CD4-positive, alpha-beta T cell (primary cell): ENCODE measurements at regions not wholly inside any gene's neighbourhood (a gene's known extent, or its start where the extent isn't known, plus 50 kb on each side); places are given as distances from the start of the nearest gene placed in this dataset.

Source experiments
- ATAC-seq: fragments of 200-7000 bp; cut with Tn5 transposase; one replicate; pipeline ENCODE4 v1.10.0; 2022; ENCODE audit warnings: mild to moderate bottlenecking; ENCODE audit not compliant: poor library complexity
- CTCF ChIA-PET: fragments of 350-600 bp; sonication (Branson Sonifier 250); formaldehyde crosslinking; loops from one replicate; lab custom pipeline; 2021; ENCODE audit warnings: antibody characterized with exemption, inconsistent platforms; lab: Charles Lee
- POLR2A ChIA-PET: fragments of 350-600 bp; sonication (Branson Sonifier 250); formaldehyde crosslinking; loops from one replicate; lab custom pipeline; 2021; ENCODE audit warnings: antibody characterized with exemption, inconsistent platforms; lab: Charles Lee
- DNase-seq, 14 experiments: peaks; one replicate each; pipeline ENCODE4 v3.0.0-alpha.2; 2013 to 2020; ENCODE audit warnings: mixed read lengths in 2 of 14
- H3K27ac ChIP-seq, 2 donors: one replicate each; pipeline versions ENCODE4 v1.5.1 to v1.7.0; 2013; ENCODE audit warnings: low read length in 2 of 2, low read depth in 1 of 2, mild to moderate bottlenecking in 1 of 2
- H3K27me3 ChIP-seq, 2 experiments: 1 replicate in 1 of 2; 2 replicates in 1 of 2; pipeline versions ENCODE4 v1.6.1 to v1.7.0; 2013; ENCODE audit warnings: low read length in 2 of 2, control low read depth in 1 of 2, mild to moderate bottlenecking in 1 of 2, moderate library complexity in 1 of 2; ENCODE audit not compliant: insufficient read depth in 2 of 2, control insufficient read depth in 1 of 2
- H3K36me3 ChIP-seq: one replicate; pipeline ENCODE4 v1.6.1; 2013; ENCODE audit warnings: low read length, control low read depth; ENCODE audit not compliant: insufficient read depth
- H3K4me1 ChIP-seq: one replicate; pipeline ENCODE4 v1.6.1; 2013; ENCODE audit warnings: low read length, control low read depth; ENCODE audit not compliant: insufficient read depth
- H3K4me3 ChIP-seq: one replicate; pipeline ENCODE4 v1.5.1; 2013; ENCODE audit warnings: mild to moderate bottlenecking, low read length, moderate library complexity
- H3K9me3 ChIP-seq, 2 experiments: 1 replicate in 1 of 2; 2 replicates in 1 of 2; pipeline versions ENCODE4 v1.6.1 to v1.7.0; 2013; ENCODE audit warnings: low read length in 2 of 2, mild to moderate bottlenecking in 2 of 2, control low read depth in 1 of 2, moderate library complexity in 1 of 2; ENCODE audit not compliant: control insufficient read depth in 1 of 2, insufficient read depth in 1 of 2
- H3K27ac Mint-ChIP-seq: one replicate; pipeline ENCODE4 v1.8.0; 2020; ENCODE audit warnings: mixed read lengths
- H3K27me3 Mint-ChIP-seq: one replicate; pipeline ENCODE4 v1.8.0; 2021; ENCODE audit warnings: mixed read lengths
- H3K36me3 Mint-ChIP-seq: one replicate; pipeline ENCODE4 v1.8.0; 2021; ENCODE audit warnings: low read depth, mixed read lengths
- H3K4me1 Mint-ChIP-seq: one replicate; pipeline ENCODE4 v1.8.0; 2021; ENCODE audit warnings: low read depth, mixed read lengths
- H3K4me3 Mint-ChIP-seq: one replicate; pipeline ENCODE4 v1.8.0; 2020; ENCODE audit warnings: mild to moderate bottlenecking, mixed read lengths
- H3K9me3 Mint-ChIP-seq: one replicate; pipeline ENCODE4 v1.8.0; 2020; ENCODE audit warnings: mixed read lengths
- intact Hi-C, 2 experiments: fragments of 100-400 bp; cut with DNase I in 1 of 2; cut with micrococcal nuclease in 1 of 2; formaldehyde crosslinking; loops; one replicate each; pipeline versions ENCODE4 v1.15.1 to v1.9.0; 2023 to 2025; cut with DNase I, micrococcal nuclease
- TF ChIP-seq, protein P1 (sequence below): fragments of 200-600 bp; IDR thresholded peaks from one replicate; pipeline ENCODE4 v1.8.0; 2022; ENCODE audit warnings: antibody characterized with exemption, mild to moderate bottlenecking

DNA sequence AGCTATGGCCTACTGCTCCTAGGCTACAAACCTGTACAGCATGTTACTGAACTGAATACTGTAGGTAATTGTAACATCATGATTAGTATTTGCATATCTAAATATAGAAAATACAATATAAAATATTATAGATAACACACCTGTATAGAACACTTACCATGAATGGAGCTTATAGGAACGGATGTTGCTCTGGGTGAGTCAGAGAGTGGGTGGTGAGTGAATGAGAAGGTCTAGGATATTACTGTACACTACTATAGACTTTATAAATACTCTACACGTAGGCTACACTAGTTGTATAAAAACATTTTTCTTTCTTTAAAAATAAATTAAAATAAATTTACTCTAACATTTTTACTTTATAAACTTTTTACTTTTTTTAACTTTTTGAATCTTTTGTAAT lies 224.0 kb upstream of the CBLB start:
- Histone ChIP-seq H3K9me3 (no peaks in the 10 kb centered on the region), H3K27ac (no peak overlapping the region), H3K4me3 (no peak overlapping the region), H3K36me3 (no peaks in the 10 kb centered on the region), H3K27me3 (no peaks in the 10 kb centered on the region), H3K4me1 (no peaks in the 10 kb centered on the region)
- Mint-ChIP-seq H3K27me3 (no peaks in the 10 kb centered on the region), H3K27ac (no peak overlapping the region), H3K4me3 (no peak overlapping the region), H3K36me3 (no peaks in the 10 kb centered on the region), H3K9me3 (no peaks in the 10 kb centered on the region), H3K4me1 (no peaks in the 10 kb centered on the region)
- TF ChIP-seq, protein P1, sequence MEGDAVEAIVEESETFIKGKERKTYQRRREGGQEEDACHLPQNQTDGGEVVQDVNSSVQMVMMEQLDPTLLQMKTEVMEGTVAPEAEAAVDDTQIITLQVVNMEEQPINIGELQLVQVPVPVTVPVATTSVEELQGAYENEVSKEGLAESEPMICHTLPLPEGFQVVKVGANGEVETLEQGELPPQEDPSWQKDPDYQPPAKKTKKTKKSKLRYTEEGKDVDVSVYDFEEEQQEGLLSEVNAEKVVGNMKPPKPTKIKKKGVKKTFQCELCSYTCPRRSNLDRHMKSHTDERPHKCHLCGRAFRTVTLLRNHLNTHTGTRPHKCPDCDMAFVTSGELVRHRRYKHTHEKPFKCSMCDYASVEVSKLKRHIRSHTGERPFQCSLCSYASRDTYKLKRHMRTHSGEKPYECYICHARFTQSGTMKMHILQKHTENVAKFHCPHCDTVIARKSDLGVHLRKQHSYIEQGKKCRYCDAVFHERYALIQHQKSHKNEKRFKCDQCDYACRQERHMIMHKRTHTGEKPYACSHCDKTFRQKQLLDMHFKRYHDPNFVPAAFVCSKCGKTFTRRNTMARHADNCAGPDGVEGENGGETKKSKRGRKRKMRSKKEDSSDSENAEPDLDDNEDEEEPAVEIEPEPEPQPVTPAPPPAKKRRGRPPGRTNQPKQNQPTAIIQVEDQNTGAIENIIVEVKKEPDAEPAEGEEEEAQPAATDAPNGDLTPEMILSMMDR: no peak
- ChIA-PET POLR2A (interaction anchor here (1.0 kb wide), 1 partner anchor 10 kb away, joined by 4 read pairs; no protein-coding TSS in a partner anchor), CTCF (interaction anchor here (1.3 kb wide), 1 partner anchor 12 kb away, joined by 4 read pairs; no protein-coding TSS in a partner anchor)
- DNase-seq (no peak), ATAC-seq (no peak)
- intact Hi-C loops: no loop called here

GRCh38 chr3:106093616-106094015 lies 224.8 kb upstream of the CBLB start:
- TF ChIP-seq, protein P1: no peak
- DNase-seq (no peak), ATAC-seq (no peak)
- no peaks in the 10 kb centered on the region for H3K36me3 Mint-ChIP-seq
- CTCF ChIA-PET: interaction anchor here (0.6 kb wide), 1 partner anchor 192 kb away, joined by 3 read pairs; no protein-coding TSS in a partner anchor
- no peaks in the 10 kb centered on the region for H3K9me3 ChIP-seq
- POLR2A ChIA-PET: no interaction called here
- H3K4me1 Mint-ChIP-seq: no peaks in the 10 kb centered on the region
- H3K27me3 Mint-ChIP-seq: no peaks in the 10 kb centered on the region
- intact Hi-C loops: no loop called here
- no peak overlapping the region for H3K27ac ChIP-seq
- no peaks in the 10 kb centered on the region for H3K36me3 ChIP-seq
- no peak overlapping the region for H3K4me3 ChIP-seq
- no peaks in the 10 kb centered on the region for H3K4me1 ChIP-seq
- H3K27me3 ChIP-seq: no peaks in the 10 kb centered on the region
- no peak overlapping the region for H3K4me3 Mint-ChIP-seq
- no peak overlapping the region for H3K27ac Mint-ChIP-seq
- H3K9me3 Mint-ChIP-seq: no peaks in the 10 kb centered on the region

GRCh38 chr3:106097817-106098435 lies 229.1 kb upstream of the CBLB start:
- CTCF ChIA-PET: no interaction called here
- H3K36me3 Mint-ChIP-seq: no peaks in the 10 kb centered on the region
- H3K4me3 Mint-ChIP-seq: no peak overlapping the region
- TF ChIP-seq, protein P1: no peak
- no peaks in the 10 kb centered on the region for H3K27me3 Mint-ChIP-seq
- no peaks in the 10 kb centered on the region for H3K4me1 Mint-ChIP-seq
- peaks cover 11% of the 10 kb centered on the region for H3K9me3 Mint-ChIP-seq
- DNase-seq (no peak), ATAC-seq (no peak)
- H3K27me3 ChIP-seq: no peaks in the 10 kb centered on the region
- H3K36me3 ChIP-seq: no peaks in the 10 kb centered on the region
- no peak overlapping the region for H3K27ac ChIP-seq
- POLR2A ChIA-PET: no interaction called here
- no peaks in the 10 kb centered on the region for H3K4me1 ChIP-seq
- H3K27ac Mint-ChIP-seq: no peak overlapping the region
- peaks cover 0 to 3% of the 10 kb centered on the region in 2 experiments for H3K9me3 ChIP-seq
- intact Hi-C loops: no loop called here
- H3K4me3 ChIP-seq: no peak overlapping the region
